Stomach (tissue), 8 donors: ENCODE measurements at regions not wholly inside any gene's neighbourhood (a gene's known extent, or its start where the extent isn't known, plus 50 kb on each side); places are given as distances from the start of the nearest gene placed in this dataset.
A peak's percentile ranks its signal among the peaks of the same experiment; 100 is the strongest.

ENCODE experiments used
- DNase-seq, 2 donors: peaks; one replicate each; pipeline versions ENCODE4 v3.0.0 to v3.0.0-alpha.2; 2013 to 2019
- H3K27ac ChIP-seq, 5 donors: fragments of 200-600 bp in 4 of 5; sonication (generic) in 4 of 5; one replicate each; pipeline ENCODE4 v1.5.1; 2013 to 2019; ENCODE audit warnings: mild to moderate bottlenecking in 1 of 5, moderate library complexity in 1 of 5
- H3K27me3 ChIP-seq, 3 donors: fragments of 200-600 bp; sonication (generic); one replicate each; pipeline ENCODE4 v1.5.1; 2017 to 2019; ENCODE audit warnings: mixed run types in 1 of 3
- H3K36me3 ChIP-seq, 4 donors: fragments of 200-600 bp; sonication (generic); 1 replicate in 3 of 4; 2 replicates in 1 of 4; pipeline ENCODE4 v1.5.1; 2016 to 2019
- H3K4me1 ChIP-seq, 4 donors: fragments of 200-600 bp; sonication (generic); one replicate each; pipeline ENCODE4 v1.5.1; 2016 to 2019
- H3K4me3 ChIP-seq, 4 donors: fragments of 200-600 bp; sonication (generic) in 3 of 4; one replicate each; pipeline ENCODE4 v1.5.1; 2016 to 2019; ENCODE audit warnings: mild to moderate bottlenecking in 1 of 4
- H3K9me3 ChIP-seq, 4 donors: fragments of 200-600 bp; sonication (generic); one replicate each; pipeline ENCODE4 v1.5.1; 2016 to 2019
- CTCF ChIP-seq, 7 experiments: fragments of 450-650 bp in 4 of 7; fragments of 200-600 bp in 3 of 7; sonication (generic) in 3 of 7; IDR thresholded peaks; one replicate each; pipeline ENCODE4 v1.5.1; 2016 to 2019; ENCODE audit warnings: antibody characterized with exemption in 7 of 7, control low read depth in 2 of 7, mild to moderate bottlenecking in 1 of 7
- EP300 ChIP-seq: sonication (generic); formaldehyde crosslinking; IDR thresholded peaks from one replicate; pipeline ENCODE4 v1.6.1; 2017; ENCODE audit warnings: antibody characterized with exemption
- POLR2A ChIP-seq, 4 donors: fragments of 450-650 bp; IDR thresholded peaks; one replicate each; pipeline ENCODE4 v1.6.1; 2016; ENCODE audit warnings: antibody characterized with exemption in 4 of 4, control low read depth in 2 of 4, mild to moderate bottlenecking in 1 of 4, moderate library complexity in 1 of 4
- POLR2AphosphoS5 ChIP-seq, 3 donors: sonication (generic); formaldehyde crosslinking; IDR thresholded peaks; one replicate each; pipeline ENCODE4 v1.6.1; 2016; ENCODE audit warnings: antibody characterized with exemption in 3 of 3
- WGBS, 5 donors: extraction: QIAGEN DNeasy Blood & Tissue Kit in 3 of 5; methylation state at CpG; one replicate each; pipeline versions ENCODE4 v1.1.5 to v1.1.7; 2013 to 2018; 5-methylcytosine and 5-hydroxymethylcytosine counted together
- intact Hi-C: fragments of 100-400 bp; cut with DNase I; formaldehyde crosslinking; loops from one replicate; pipeline ENCODE4 v1.15.1; 2023; ENCODE audit warnings: low total_unique reads
- donor health status: healthy with polysubstance abuse.
- donor health status: Bipolar disorder and iron deficiency.
- donor health status: healthy.

GRCh38 chr5:167582886-167583285 lies 708.6 kb upstream of the WWC1 start:
- no peak overlapping the region for H3K4me3 ChIP-seq
- H3K27me3 ChIP-seq = peaks cover 0 to 15% (median 0%) of the 10 kb centered on the region in 3 donors
- peaks cover 0 to 4% (median 0%) of the 10 kb centered on the region in 4 donors for H3K9me3 ChIP-seq
- WGBS, 5 donors = 64 to 73% (median 67%) methylated on average over 6 of the region's 6 CpGs
- intact Hi-C loops = no loop called here
- peak in 1 of 2 donors; percentile 41 for DNase-seq
- H3K27ac ChIP-seq = no peak overlapping the region
- H3K36me3 ChIP-seq = no peaks in the 10 kb centered on the region
- TF ChIP-seq POLR2AphosphoS5 (IDR thresholded peaks at IDR 0.05) = no peak
- no peak for TF ChIP-seq CTCF (IDR thresholded peaks at IDR 0.05)
- TF ChIP-seq POLR2A (IDR thresholded peaks at IDR 0.05) = no peak
- no peak for TF ChIP-seq EP300
- no peaks in the 10 kb centered on the region for H3K4me1 ChIP-seq

DNA sequence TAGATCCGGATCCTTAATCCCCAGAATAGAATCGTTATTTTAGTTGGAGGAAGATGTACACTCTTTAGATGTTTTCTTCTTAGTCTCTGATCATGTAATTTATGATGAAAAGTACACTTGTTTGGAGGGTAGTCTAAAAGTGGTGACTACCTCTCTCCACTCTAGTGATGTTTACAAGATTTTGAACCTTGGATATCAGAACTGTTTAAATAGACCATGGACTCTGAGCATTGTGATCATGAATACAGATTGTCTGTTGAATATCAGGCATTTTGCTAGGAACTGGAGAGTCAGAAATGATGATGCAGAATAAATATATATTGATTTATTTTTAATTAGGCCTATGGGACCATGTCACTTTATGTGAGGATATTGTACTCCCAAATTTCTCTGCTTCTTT lies 706.3 kb upstream of the WWC1 start:
- TF ChIP-seq POLR2AphosphoS5 (IDR thresholded peaks at IDR 0.05) (no peak), CTCF (IDR thresholded peaks at IDR 0.05) (no peak), EP300 (no peak), POLR2A (IDR thresholded peaks at IDR 0.05) (no peak)
- DNase-seq = no peak
- WGBS, 5 donors = 75 to 84% (median 81%) methylated on average over 2 of the region's 2 CpGs
- intact Hi-C loops = no loop called here
- H3K4me1 ChIP-seq = no peaks in the 10 kb centered on the region
- no peaks in the 10 kb centered on the region for H3K36me3 ChIP-seq
- H3K27ac ChIP-seq = no peak overlapping the region
- peaks cover 0 to 5% (median 0%) of the 10 kb centered on the region in 3 donors for H3K27me3 ChIP-seq
- no peaks in the 10 kb centered on the region for H3K9me3 ChIP-seq
- H3K4me3 ChIP-seq = no peak overlapping the region

DNA sequence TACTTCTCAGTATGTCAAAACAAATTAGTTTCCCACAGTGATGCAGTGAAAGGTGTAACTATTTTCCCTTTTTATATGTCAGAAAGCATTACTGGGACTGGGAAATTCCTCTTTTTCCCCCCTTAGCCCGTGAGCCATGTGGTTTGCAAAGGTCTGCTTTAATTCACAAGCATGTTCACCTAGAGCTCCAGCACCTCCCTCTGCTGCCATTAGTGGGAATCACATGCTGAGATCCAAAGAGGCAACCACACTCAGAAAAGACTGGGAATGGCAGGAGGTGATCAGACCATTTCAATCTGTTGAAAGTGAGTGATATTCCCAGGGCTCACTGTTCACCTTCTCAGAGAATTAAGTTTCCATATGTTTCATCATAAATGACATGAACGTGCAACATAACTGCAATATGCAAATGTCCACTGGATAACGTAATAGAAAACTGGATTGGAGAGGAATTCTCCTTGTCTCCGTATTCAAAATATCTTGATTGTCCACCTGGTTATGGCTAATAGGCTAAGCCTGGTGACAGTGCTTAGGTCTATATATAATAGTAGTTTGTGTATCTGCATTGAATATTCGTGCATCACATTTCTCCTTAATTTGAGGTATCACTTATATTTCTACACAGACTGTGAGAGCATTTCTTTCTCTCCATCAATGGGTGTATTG lies 703.5 kb upstream of the WWC1 start:
- intact Hi-C loops = no loop called here
- DNase-seq = peak in 1 of 2 donors; percentile 51
- no peak for TF ChIP-seq POLR2AphosphoS5 (IDR thresholded peaks at IDR 0.05)
- no peak for TF ChIP-seq POLR2A (IDR thresholded peaks at IDR 0.05)
- TF ChIP-seq CTCF (IDR thresholded peaks at IDR 0.05) = peak in 1 of 7 experiments; percentile 15
- no peak for TF ChIP-seq EP300

GRCh38 chr5:167592114-167592513 lies 699.3 kb upstream of the WWC1 start:
- TF ChIP-seq CTCF (IDR thresholded peaks at IDR 0.05) (no peak), EP300 (no peak), POLR2AphosphoS5 (IDR thresholded peaks at IDR 0.05) (no peak), POLR2A (IDR thresholded peaks at IDR 0.05) (no peak)
- Histone ChIP-seq H3K36me3 (no peaks in the 10 kb centered on the region), H3K4me3 (no peak overlapping the region), H3K27ac (no peak overlapping the region), H3K4me1 (no peaks in the 10 kb centered on the region), H3K27me3 (no peaks in the 10 kb centered on the region), H3K9me3 (no peaks in the 10 kb centered on the region)
- intact Hi-C loops = no loop called here
- 59 to 76% (median 75%) methylated on average over 4 of the region's 4 CpGs for WGBS, 5 donors
- no peak for DNase-seq

More for the DNA sequence above, 703.5 kb upstream of the WWC1 start:
- Histone ChIP-seq H3K4me3 (no peak overlapping the region), H3K9me3 (no peaks in the 10 kb centered on the region), H3K27ac (no peak overlapping the region), H3K4me1 (no peaks in the 10 kb centered on the region), H3K27me3 (no peaks in the 10 kb centered on the region), H3K36me3 (no peaks in the 10 kb centered on the region)
- 55 to 63% (median 57%) methylated on average over 5 of the region's 5 CpGs for WGBS, 5 donors
